ENCODE measurements at regions not wholly inside any gene's neighbourhood (a gene's known extent, or its start where the extent isn't known, plus 50 kb on each side); places are given as distances from the start of the nearest gene placed in this dataset.
"Not testable (repeated sequence)": the region's sequence is repeated elsewhere in the genome, so short reads cannot be mapped to it uniquely, and the experiment has no call there.

DNA sequence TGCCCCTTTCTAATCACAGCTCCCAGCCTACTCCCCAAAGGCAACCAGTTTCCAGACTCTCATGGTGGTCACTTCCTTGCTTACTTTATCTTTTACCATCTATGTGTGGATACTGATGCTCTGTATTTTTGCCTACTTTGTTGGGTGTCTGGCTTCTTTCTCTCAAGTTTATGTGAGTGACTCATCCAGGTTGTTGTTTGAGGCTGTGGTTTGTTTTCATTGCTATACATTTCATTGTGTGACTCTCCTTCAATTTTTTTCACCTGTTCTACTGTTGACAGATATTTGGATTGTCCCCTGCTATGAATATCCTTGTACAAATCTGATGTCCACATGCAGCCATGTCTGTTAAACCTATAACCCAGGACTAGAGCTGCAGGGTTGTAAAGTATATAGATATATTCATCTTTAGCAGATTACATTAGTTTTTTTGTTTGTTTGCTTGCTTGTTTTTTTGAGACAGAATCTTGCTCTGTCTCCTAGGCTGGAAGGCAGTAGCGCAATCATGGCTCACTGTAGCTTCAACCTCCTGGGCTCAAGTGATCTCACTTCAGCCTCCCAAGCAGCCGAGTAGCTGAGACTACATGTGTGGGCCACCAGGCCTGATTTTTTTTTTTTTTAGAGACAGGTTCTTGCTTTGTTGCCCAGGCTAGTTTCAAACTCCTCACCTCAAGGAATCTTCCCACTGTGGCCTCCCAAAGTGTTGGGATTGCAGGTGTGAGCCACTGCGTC lies 72.9 kb upstream of the EEF1E1 start:
- no peak for FAIRE-seq

- FAIRE-seq, result no peak
These were observed 72.2 kb upstream of the EEF1E1 start for GRCh38 chr6:8174571-8174970.

DNA sequence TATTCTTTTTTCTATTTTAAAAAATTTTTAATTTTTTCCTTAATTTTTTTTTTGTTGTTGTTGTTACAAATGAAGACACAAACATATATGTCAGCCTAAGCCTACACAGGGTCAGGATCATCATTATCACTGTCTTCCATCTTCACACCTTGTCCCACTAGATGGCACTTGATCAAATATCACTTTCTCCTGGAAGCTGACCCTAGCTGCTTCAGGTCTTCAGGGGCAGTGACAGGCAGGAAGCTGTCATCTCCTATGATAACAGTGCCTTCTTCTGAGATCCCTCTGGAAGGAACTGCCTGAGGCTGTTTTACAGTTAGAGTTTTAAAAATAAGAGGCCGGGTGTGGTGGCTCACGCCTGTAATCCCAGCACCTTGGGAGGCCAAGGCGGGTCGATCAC lies 70.2 kb upstream of the EEF1E1 start:
- FAIRE-seq, result no peak

DNA sequence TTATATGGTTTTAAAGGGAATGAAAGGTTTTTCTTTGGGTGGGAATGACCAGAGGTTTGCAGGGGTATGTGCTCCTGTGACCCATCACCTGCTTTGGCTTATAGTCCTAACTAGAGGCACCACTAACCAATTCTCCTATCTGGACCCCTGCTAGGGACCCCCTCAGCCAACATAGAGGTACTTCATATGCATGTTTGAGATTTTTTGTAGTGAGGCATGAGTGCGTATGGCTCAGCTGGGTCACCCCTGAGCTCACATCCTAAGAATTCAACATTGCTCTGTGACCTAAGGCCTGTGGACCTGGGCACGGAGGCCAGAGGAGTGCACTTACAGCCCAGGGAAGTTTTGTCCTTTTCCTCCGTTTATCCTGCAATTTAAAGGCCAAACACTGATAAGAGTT lies 68.4 kb upstream of the EEF1E1 start:
- no peak for FAIRE-seq

DNA sequence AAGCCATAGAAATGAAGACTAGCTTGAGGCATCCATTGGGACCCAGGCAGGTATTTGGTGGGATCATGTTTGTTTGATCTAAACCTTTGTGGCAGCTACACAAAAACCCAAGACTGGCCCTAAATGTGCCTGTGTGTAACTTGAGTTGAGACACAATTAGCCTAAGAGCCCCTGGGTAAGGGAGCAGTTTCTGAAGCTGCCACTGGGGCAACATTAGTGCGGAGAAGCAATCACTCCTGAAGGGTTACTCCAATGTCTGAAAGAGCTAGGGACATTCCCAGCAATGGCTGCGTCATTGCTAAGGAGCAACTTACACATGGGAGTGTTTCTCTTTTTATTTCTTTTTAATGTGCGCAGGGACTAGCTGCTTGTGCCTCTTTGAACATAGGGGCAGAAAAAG lies 67.9 kb upstream of the EEF1E1 start:
- FAIRE-seq, result no peak

DNA sequence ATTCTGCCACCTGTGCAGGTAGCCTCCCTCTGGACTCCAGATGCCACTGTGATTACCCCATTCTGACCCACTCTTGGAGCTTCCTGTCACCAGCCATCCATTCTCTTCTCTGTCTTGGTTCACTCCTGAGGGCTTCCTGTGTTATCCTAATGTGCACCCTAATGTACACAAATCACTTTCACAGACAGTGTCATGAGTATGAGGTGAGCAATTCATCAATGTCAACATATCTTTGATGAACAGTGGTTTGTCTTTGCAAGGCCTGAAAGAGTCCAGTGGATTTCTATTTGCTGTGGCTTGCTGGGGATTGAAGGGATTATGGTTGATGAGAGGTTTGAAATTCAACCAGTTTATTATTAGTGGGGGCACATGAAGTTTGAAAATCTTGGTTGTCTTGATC lies 63.8 kb upstream of the EEF1E1 start:
- FAIRE-seq, result no peak

GRCh38 chr6:8165008-8165407 lies 62.7 kb upstream of the EEF1E1 start:
- FAIRE-seq, result not testable (repeated sequence)

- FAIRE-seq, result not testable (repeated sequence)
These were observed 61.9 kb upstream of the EEF1E1 start for GRCh38 chr6:8164281-8164680.

DNA sequence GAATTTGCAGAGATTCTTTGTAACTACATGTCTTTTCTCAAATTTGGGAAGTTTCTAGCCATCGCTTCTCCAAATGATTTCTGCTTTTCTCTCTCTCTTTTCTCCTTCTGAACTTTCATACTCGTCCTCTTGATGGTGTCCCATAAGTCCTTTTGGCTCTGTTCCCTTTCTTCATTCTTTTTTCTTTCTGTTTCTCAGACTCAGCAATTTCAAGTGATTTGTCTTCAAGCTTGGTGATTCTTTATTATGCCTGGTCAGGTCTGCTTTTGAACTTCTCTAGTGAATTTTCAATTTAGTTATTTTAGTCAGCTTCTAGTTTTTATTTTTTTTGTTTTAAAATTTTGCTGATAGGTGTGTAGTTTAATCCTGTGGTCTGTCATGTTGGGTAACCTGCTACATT lies 57.6 kb upstream of the EEF1E1 start:
- no peak for FAIRE-seq

- FAIRE-seq, result no peak
These were observed 55.5 kb upstream of the EEF1E1 start for GRCh38 chr6:8157839-8158238.

DNA sequence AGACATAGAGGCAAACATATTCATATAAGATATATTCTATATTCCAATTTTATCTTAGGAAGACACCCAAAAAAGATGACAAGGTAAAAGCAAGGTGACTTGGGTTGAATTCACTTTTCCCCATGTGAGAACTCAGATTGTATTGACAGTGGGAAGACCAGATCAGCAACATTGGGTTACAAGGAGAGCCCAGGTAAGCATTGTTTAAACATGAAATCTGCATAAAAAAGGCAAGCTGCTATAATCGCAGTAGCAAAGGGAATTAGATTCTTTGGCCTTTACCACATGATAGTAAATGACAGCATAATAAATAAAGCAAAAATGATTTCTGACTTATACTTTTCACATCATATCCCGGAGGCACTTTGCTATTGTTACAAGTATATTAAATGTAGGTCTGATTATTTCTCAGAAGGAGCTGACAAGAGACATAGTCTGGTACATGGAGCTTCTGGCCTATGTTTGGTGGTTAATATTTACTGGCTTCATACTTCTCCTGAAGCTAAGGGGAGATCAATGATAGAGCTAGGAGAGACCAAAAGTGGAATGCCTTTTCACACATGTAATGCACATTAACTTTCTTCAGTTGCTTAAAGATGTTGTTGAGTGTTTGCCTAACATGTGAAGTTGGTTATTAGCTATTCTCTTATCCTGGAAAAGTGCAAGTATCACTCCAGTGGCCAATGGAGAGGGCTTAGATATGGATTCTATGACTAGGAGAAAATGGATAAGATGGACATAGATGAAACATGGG lies 53.1 kb upstream of the EEF1E1 start:
- no peak for FAIRE-seq

Measured in A204.1 (cell line).